ENCODE measurements at regions not wholly inside any gene's neighbourhood (a gene's known extent, or its start where the extent isn't known, plus 50 kb on each side); places are given as distances from the start of the nearest gene placed in this dataset.
A peak's percentile ranks its signal among the peaks of the same experiment; 100 is the strongest.
"Not testable (repeated sequence)": the region's sequence is repeated elsewhere in the genome, so short reads cannot be mapped to it uniquely, and the experiment has no call there.

DNA sequence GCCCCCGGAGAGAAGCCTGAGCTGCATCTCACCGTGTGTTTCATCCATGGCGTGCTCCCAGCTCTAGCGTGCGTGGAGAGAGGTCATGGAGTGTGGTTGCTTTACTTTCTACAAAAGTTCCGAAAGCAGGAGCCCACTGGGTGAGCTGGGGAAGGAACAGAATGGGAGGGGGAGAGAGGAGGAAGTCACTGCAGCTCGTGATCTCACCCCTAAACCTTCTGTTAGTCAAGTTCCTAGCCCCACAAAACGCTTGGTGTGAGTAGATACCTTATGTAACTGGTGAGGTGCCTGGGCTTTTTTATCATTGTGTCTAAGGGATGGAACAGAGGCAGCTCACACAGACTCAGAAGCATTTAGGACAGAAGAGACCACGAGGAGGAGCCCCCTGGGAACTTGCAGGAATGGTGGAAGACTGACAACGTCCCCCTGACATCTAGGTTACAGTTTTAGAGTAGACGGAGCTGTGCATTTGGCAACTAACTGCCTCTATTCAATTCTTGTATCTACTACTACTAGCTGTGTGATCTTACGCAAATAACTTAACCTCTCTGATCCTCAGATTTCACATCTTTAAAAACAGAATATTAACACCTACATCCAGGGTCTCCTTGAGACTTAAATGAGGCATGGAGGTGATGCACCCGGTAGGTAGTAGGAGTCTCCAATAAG is 123.3 kb downstream of the ARL4C start:
- no peak for DNase-seq

DNA sequence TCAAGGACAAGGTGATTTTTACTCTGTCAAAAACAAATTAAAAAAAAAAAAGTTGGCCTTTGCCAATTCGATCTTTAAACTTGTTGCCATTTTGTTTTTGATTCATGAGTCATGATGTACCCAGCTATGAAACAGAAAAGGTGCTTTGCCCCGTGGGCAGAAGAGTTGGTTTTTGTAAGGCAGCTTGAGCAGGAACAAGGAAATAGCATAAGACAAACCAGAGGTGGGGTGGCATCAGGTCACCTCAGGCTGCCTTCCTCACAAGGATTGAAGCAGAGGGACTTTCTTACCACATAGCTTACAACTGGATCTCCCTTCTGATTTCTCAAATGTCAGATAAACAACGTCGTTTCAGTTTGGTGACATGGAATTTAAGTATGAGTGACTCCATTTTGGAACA is 123.8 kb downstream of the ARL4C start:
- DNase-seq = peak; percentile 34

GRCh38 chr2:234372506-234372905 is 124.4 kb downstream of the ARL4C start:
- DNase-seq = no peak

- DNase-seq = peak; percentile 42
These were observed 128.0 kb downstream of the ARL4C start for GRCh38 chr2:234368861-234369261.

- DNase-seq = no peak
These were observed 130.0 kb downstream of the ARL4C start for GRCh38 chr2:234366891-234367290.

- DNase-seq = no peak
These were observed 132.2 kb downstream of the ARL4C start for GRCh38 chr2:234364661-234365060.

DNA sequence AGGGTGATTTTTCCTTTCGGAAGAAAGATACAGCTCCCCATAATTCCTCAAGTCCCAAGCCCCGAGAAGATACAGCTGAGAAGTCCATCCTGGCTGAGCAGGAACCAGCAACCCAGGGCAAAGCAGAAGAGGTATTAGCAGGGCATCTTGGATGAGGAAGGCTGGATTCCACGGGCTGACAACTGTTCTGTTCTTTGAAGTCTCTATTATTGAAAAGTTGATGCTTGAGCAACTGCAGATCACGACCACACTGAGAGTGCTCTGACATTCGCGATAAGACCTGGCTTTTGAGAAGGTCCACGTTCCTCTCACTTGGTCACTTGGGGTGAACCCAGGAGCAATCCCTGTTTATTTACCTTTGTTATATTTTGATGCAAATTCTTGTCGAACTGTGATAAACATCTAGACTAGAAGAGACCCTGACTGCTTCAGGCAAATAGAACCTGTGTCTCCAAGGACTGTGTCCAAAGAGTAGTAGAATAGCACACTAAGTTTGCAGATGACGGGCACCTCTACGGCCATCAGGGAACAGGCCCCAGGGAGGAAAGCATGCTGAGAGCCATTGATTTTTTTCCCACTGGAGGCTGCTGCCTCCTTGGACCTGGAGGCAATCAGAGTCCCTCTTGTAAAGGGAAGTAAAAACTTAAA is 133.1 kb downstream of the ARL4C start:
- no peak for DNase-seq

DNA sequence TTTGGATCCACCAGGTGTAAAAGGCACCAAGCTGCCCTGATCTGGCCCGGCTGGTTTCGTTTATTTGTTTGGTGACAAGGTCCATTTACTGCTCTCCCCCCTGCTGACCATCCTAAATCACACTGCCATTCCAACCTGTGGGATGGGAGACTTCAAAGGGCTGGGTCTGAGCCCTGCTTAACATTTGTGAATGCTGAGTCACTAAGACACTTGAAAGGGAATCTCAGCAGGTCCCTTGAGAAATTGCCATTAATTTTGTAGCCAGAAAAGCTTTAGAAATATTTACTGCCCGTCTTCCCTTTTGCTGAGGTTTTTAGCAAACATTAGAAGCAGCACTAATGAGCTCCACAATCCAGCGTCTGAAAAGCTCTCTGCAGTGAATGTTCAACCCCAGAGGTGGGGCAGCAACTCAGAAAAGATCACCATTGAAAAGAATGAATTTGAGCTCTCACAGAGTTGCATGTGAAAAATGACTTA is 133.8 kb downstream of the ARL4C start:
- DNase-seq = no peak

DNA sequence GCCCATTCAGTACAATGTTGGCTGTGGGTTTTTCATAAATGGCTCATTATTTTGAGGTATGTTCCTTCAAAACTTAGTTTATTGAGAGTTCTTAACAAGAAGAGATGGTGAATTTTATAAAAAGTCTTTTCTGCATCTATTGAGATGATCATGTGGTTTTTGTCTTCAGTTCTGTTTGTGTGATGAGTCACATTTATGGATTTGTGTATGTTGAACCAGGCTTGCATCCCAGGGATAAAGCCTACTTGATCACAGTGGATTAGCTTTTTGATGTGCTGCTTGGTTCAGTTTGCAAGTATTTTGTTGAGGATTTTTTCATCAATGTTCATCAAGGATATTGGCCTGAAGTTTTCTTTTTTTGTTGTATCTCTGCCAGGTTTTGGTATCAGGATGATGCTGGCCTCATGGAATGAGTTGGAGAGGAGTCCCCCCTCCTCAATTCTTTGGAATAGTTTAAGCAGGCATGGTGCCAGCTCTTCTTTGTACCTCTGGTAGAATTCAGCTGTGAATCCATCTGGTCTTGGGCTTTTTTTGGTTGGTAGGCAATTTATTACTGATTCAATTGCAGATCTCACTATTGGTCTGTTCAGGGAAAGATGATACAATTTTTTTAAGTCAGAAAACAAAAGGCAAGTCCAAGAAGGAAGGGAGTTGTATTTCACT is 136.4 kb downstream of the ARL4C start:
- not testable (repeated sequence) for DNase-seq

- no peak for DNase-seq
These were observed 139.2 kb downstream of the ARL4C start for GRCh38 chr2:234357666-234358065.

DNA sequence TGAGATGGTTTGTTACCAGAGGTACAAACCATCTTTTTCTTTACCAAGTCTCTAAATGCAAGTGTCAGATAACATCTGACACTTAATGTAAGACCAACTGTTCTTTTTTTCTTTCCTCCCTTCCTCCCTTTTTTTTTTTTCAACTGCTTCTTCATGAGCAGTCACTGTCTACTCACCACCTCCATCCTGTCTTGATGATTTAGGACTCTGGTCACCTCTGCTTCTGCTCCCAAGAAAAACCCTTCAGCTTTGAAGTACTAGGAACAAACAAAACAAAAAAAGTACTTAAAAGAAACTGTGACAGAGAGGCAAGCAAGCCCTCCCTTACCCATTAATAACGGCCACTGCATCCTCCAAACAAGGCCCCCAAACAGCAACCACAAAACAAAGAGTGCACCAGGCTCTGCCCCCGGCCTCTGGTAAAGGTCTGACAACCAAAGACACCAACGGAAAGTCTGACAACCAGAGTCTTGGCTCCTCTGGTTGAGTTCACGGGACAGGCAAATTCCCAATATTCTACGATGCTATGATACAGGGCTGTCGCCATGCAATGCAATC is 141.0 kb downstream of the ARL4C start:
- DNase-seq = no peak

- DNase-seq = no peak
These were observed 141.7 kb downstream of the ARL4C start for GRCh38 chr2:234355021-234355720.

- DNase-seq = no peak
These were observed 144.6 kb downstream of the ARL4C start for GRCh38 chr2:234352270-234352669.

GRCh38 chr2:234351866-234352265 is 145.0 kb downstream of the ARL4C start:
- DNase-seq = not testable (repeated sequence)

- DNase-seq = no peak
These were observed 148.8 kb downstream of the ARL4C start for GRCh38 chr2:234348081-234348480.

- no peak for DNase-seq
These were observed 151.0 kb downstream of the ARL4C start for GRCh38 chr2:234345921-234346320.

- DNase-seq = no peak
These were observed 152.9 kb downstream of the ARL4C start for GRCh38 chr2:234344012-234344411.

- no peak for DNase-seq
These were observed 153.5 kb downstream of the ARL4C start for GRCh38 chr2:234343372-234343771.

GRCh38 chr2:234341306-234341985 is 155.4 kb downstream of the ARL4C start:
- no peak for DNase-seq

DNA sequence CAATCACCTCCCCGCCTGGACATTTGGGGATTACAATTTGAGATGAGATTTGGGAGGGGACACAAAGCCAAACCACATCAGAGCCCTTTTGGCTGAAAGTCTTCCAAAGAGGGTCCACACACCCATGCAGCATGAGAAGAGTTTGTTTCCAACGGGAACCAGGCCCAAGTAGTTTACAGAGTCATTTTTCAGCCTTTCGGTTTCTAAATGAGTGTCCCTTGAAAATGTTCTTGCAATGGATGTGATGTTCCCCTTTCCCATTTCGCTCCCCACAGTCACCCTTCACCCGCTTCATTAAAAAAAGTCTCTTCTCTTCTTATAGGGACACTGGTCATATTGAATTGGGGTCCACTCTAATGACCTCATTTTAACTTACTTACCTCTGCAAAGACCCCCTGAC is 157.4 kb downstream of the ARL4C start:
- no peak for DNase-seq

DNA sequence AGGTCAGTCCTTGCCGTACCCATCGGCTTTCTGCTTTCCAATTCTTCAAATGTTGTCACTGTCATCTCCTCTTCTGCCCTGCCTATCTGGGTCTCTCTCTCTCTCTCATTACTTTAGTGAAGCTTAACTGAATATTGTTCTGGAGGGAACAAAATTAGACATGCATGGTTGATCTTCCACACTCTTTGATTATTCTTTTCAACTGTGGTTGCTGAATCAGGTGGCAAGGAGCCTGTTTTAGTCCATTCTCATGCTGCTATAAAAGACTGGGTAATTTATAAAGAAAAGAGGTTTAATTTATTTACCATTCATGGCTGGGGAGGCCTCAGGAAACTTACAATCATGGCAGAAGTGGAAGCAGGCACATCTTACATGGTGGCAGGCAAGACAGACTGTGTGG is 157.9 kb downstream of the ARL4C start:
- no peak for DNase-seq

DNA sequence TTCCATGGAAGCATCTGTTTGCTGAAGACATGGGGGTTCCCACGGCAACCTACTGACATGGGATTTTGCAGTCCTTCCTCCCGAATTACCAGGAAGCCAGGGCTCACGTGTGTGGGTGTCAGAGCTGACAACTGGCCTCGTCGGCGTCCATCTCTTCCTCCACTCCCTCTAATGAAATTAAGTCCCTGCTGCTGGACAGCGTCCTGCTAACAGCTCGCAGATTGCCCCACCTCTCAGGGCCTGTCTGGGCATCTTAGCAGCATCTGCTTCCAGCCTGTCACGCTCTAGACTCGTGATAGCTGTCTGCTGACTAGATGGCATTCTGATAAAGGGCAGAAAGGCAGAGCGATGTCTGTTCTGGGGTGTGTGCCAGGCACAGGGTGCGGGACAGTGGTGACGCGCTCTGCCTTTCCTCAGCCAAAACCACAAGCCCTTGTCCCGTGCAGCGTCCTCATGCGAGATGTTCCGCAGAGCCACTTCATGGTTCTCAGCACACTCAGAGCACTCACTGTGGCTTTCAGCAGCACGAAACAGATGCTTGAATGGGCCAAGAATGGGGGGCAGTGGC is 161.1 kb downstream of the ARL4C start:
- peak; percentile 45 for DNase-seq

All from activated naive CD4-positive, alpha-beta T cell treated with anti-CD3 and anti-CD28 coated beads, Interleukin-2, amount 50 U/mL, for 16 hours (primary cell).